DND-41 (cell line): ENCODE measurements at regions not wholly inside any gene's neighbourhood (a gene's known extent, or its start where the extent isn't known, plus 50 kb on each side); places are given as distances from the start of the nearest gene placed in this dataset.
A peak's percentile ranks its signal among the peaks of the same experiment; 100 is the strongest.

Source experiments
- ATAC-seq: fragments of 200-7000 bp; cut with Tn5 transposase; 3 replicates; pipeline ENCODE4 v1.9.1; 2021; ENCODE audit warnings: low read depth; ENCODE audit not compliant: insufficient read depth
- DNase-seq: peaks from one replicate; pipeline ENCODE4 v3.0.0-alpha.2; 2020
- H2AFZ ChIP-seq: 2 replicates; pipeline ENCODE4 v1.6.0; 2012; ENCODE audit warnings: low read depth, low read length
- H3K27ac ChIP-seq: 2 replicates; pipeline ENCODE4 v1.5.1; 2012; ENCODE audit warnings: low read length, inconsistent platforms
- H3K27me3 ChIP-seq: fragments of 200-600 bp; sonication (generic); 2 replicates; pipeline ENCODE4 v1.6.0; 2012; ENCODE audit warnings: low read length, mild to moderate bottlenecking, inconsistent platforms; ENCODE audit not compliant: insufficient read depth, poor library complexity
- H3K36me3 ChIP-seq: 2 replicates; pipeline ENCODE4 v1.5.1; 2012; ENCODE audit warnings: low read length, inconsistent platforms; ENCODE audit not compliant: insufficient read depth
- H3K4me1 ChIP-seq: 2 replicates; pipeline ENCODE4 v1.5.1; 2012; ENCODE audit warnings: mild to moderate bottlenecking, low read length; ENCODE audit not compliant: insufficient read depth
- H3K4me2 ChIP-seq: 2 replicates; pipeline ENCODE4 v1.6.0; 2012; ENCODE audit warnings: mild to moderate bottlenecking, moderate library complexity, low read length, inconsistent platforms; ENCODE audit not compliant: insufficient read depth
- H3K4me3 ChIP-seq, 2 experiments: fragments of 200-600 bp in 1 of 2; shearing (Covaris generic) in 1 of 2; 2 replicates each; pipeline ENCODE4 v1.5.1; 2012 to 2016; ENCODE audit warnings: inconsistent platforms in 2 of 2, low read length in 2 of 2, mild to moderate bottlenecking in 2 of 2, low read depth in 1 of 2, moderate library complexity in 1 of 2
- H3K79me2 ChIP-seq: 2 replicates; pipeline ENCODE4 v1.6.0; 2012; ENCODE audit warnings: low read length, inconsistent platforms; ENCODE audit not compliant: insufficient read depth
- H3K9ac ChIP-seq: 2 replicates; pipeline ENCODE4 v1.6.0; 2012; ENCODE audit warnings: low read depth, mild to moderate bottlenecking, inconsistent platforms, low read length, moderate library complexity
- H3K9me3 ChIP-seq: 2 replicates; pipeline ENCODE4 v1.5.1; 2012; ENCODE audit warnings: low read length, moderate library complexity, mild to moderate bottlenecking, inconsistent platforms; ENCODE audit not compliant: insufficient read depth, severe bottlenecking
- H4K20me1 ChIP-seq: 2 replicates; pipeline ENCODE4 v1.6.0; 2012; ENCODE audit warnings: low read length; ENCODE audit not compliant: insufficient read depth
- CTCF ChIP-seq: IDR thresholded peaks from 2 replicates; pipeline ENCODE4 v1.5.1; 2012; ENCODE audit warnings: borderline replicate concordance, low read length, moderate library complexity, mild to moderate bottlenecking; ENCODE audit not compliant: poor library complexity, severe bottlenecking; ENCODE audit errors: extremely low read depth
- EZH2 ChIP-seq: IDR thresholded peaks from 3 replicates; pipeline ENCODE4 v1.6.1; 2012; ENCODE audit warnings: borderline replicate concordance, low read depth, mild to moderate bottlenecking, moderate library complexity, low read length, inconsistent platforms; ENCODE audit not compliant: severe bottlenecking

GRCh38 chr1:98367426-98367825, 294.1 kb upstream of the SNX7 start:
- Histone ChIP-seq H3K4me2 (no peak overlapping the region), H3K36me3 (no peaks in the 10 kb centered on the region), H3K9me3 (peaks cover 17% of the 10 kb centered on the region), H3K79me2 (no peaks in the 10 kb centered on the region), H3K4me3 (no peak overlapping the region), H2AFZ (0 out of 2 replicates have a peak overlapping the region, but pooled peaks have one; percentile 12), H3K4me1 (peaks cover 28% of the 10 kb centered on the region), H3K9ac (no peak overlapping the region), H4K20me1 (no peaks in the 10 kb centered on the region), H3K27me3 (no peaks in the 10 kb centered on the region), H3K27ac (peak overlapping the region; percentile 82)
- TF ChIP-seq CTCF (no peak), EZH2 (no peak)
- DNase-seq = no peak
- ATAC-seq = no peak

GRCh38 chr1:98366343-98366742, 295.2 kb upstream of the SNX7 start:
- Histone ChIP-seq H3K9ac (no peak overlapping the region), H2AFZ (no peak overlapping the region), H3K4me1 (peaks cover 28% of the 10 kb centered on the region), H4K20me1 (no peaks in the 10 kb centered on the region), H3K4me2 (no peak overlapping the region), H3K27me3 (no peaks in the 10 kb centered on the region), H3K79me2 (no peaks in the 10 kb centered on the region), H3K27ac (peak overlapping the region; percentile 82), H3K36me3 (no peaks in the 10 kb centered on the region), H3K9me3 (peaks cover 17% of the 10 kb centered on the region), H3K4me3 (no peak overlapping the region)
- ATAC-seq (peak; percentile 25; the same call in 2 of the 3 replicates), DNase-seq (peak; percentile 36)
- no peak for TF ChIP-seq CTCF
- no peak for TF ChIP-seq EZH2

GRCh38 chr1:98364544-98364943, 297.0 kb upstream of the SNX7 start:
- H3K4me1 ChIP-seq = peaks cover 11% of the 10 kb centered on the region
- H3K9me3 ChIP-seq = peaks cover 17% of the 10 kb centered on the region
- no peaks in the 10 kb centered on the region for H3K27me3 ChIP-seq
- H3K9ac ChIP-seq = no peak overlapping the region
- no peaks in the 10 kb centered on the region for H4K20me1 ChIP-seq
- no peak overlapping the region for H3K27ac ChIP-seq
- no peaks in the 10 kb centered on the region for H3K79me2 ChIP-seq
- DNase-seq (no peak), ATAC-seq (no peak)
- no peak overlapping the region for H3K4me2 ChIP-seq
- no peak overlapping the region for H3K4me3 ChIP-seq
- no peak for TF ChIP-seq CTCF
- no peak for TF ChIP-seq EZH2
- no peak overlapping the region for H2AFZ ChIP-seq
- H3K36me3 ChIP-seq = no peaks in the 10 kb centered on the region

GRCh38 chr1:98360864-98361263, 300.7 kb upstream of the SNX7 start:
- DNase-seq = no peak
- peaks cover 4% of the 10 kb centered on the region for H3K9me3 ChIP-seq

More at GRCh38 chr1:98360864-98361263, 300.7 kb upstream of the SNX7 start:
- H2AFZ ChIP-seq = no peak overlapping the region
- H3K4me1 ChIP-seq = no peaks in the 10 kb centered on the region
- H3K4me3 ChIP-seq = no peak overlapping the region
- H3K9ac ChIP-seq = no peak overlapping the region
- H4K20me1 ChIP-seq = no peaks in the 10 kb centered on the region
- H3K4me2 ChIP-seq = no peak overlapping the region
- no peaks in the 10 kb centered on the region for H3K79me2 ChIP-seq
- no peaks in the 10 kb centered on the region for H3K36me3 ChIP-seq
- TF ChIP-seq CTCF (no peak), EZH2 (no peak)
- no peak for ATAC-seq
- H3K27ac ChIP-seq = no peak overlapping the region
- H3K27me3 ChIP-seq = no peaks in the 10 kb centered on the region
